ENCODE measurements at regions not wholly inside any gene's neighbourhood (a gene's known extent, or its start where the extent isn't known, plus 50 kb on each side); places are given as distances from the start of the nearest gene placed in this dataset.

DNA sequence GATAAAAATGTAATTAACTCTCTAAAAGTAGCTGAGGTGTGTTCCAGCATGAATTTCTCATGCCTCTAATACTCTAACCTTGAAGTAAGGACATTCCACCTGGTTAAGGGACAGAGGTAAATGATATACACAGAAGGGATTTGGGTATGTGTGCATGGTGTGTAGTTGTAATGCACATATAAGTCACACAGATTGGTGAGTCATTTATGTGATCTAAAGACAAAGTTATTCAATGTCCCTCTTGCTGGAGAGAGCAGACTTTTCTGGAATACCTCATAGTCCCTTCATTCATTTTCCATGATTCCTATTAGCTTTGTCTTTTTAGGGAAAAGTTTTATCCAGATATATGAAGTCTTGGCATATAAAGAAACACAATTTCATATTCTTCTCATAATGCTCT lies 234.9 kb downstream of the SNAPC1 start:
- H3K27me3 ChIP-seq (ENCODE audit: control insufficient read depth in 1 of 2, insufficient read depth in 2 of 2, low read length in 2 of 2), result no peaks in the 10 kb centered on the region
- H3K36me3 ChIP-seq (ENCODE audit: control insufficient read depth in 1 of 2, insufficient read depth in 2 of 2, low read length in 2 of 2), result no peaks in the 10 kb centered on the region
- no peaks in the 10 kb centered on the region for H3K9me3 ChIP-seq (ENCODE audit: control insufficient read depth in 1 of 2, low read length in 2 of 2)
- H3K9ac ChIP-seq (ENCODE audit: low read depth in 1 of 2, low read length in 2 of 2), result no peak overlapping the region
- H3K4me3 ChIP-seq (ENCODE audit: low read depth in 1 of 2, low read length in 2 of 2), result no peak overlapping the region
- no peaks in the 10 kb centered on the region for H3K4me1 ChIP-seq (ENCODE audit: control insufficient read depth in 1 of 2, insufficient read depth in 2 of 2, low read length in 2 of 2)
- no peak overlapping the region for H3K27ac ChIP-seq (ENCODE audit: low read depth, low read length)

DNA sequence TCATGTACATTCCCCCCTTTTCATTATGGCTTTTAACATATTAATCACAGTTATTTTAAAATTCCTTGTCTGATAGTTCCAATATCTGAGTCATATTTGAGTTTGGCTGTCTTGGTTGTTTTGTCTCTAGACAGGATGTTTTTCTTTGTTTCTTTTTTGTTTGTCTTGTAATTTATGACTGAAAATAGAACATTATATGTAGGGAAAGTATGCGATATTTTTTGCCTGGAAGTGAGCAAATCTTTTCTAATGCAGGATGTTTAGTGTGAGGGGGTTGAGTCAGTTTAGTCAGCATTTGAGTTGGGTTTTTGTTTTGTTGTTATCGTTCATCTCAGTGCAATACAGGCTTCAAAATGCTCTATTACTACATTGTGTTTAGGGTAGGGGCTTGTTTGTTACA lies 239.7 kb downstream of the SNAPC1 start:
- Histone ChIP-seq H3K9ac (ENCODE audit: low read depth in 1 of 2, low read length in 2 of 2) (no peak overlapping the region), H3K27ac (ENCODE audit: low read depth, low read length) (no peak overlapping the region), H3K36me3 (ENCODE audit: control insufficient read depth in 1 of 2, insufficient read depth in 2 of 2, low read length in 2 of 2) (no peaks in the 10 kb centered on the region), H3K27me3 (ENCODE audit: control insufficient read depth in 1 of 2, insufficient read depth in 2 of 2, low read length in 2 of 2) (no peaks in the 10 kb centered on the region), H3K4me3 (ENCODE audit: low read depth in 1 of 2, low read length in 2 of 2) (no peak overlapping the region), H3K9me3 (ENCODE audit: control insufficient read depth in 1 of 2, low read length in 2 of 2) (no peaks in the 10 kb centered on the region), H3K4me1 (ENCODE audit: control insufficient read depth in 1 of 2, insufficient read depth in 2 of 2, low read length in 2 of 2) (no peaks in the 10 kb centered on the region)

DNA sequence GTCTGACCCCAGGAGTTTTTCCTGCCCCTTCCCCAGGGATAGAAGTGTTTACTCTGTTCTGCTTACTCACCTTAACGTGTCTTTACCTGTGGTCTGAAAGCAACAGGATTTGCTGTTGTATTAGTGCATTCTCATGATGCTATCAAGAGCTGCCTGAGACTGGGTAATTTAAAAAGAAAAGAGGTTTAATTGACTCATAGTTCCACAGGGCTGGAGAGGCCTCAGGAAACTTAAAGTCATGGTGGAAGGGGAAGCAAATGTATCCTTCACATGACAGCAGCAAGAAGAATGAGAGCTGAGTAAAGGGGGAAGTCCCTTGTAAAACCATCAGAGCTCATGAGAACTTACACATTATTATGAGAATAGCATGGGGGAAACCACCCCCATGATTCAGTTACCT lies 240.4 kb downstream of the SNAPC1 start:
- H3K27ac ChIP-seq (ENCODE audit: low read depth, low read length), result no peak overlapping the region
- H3K9ac ChIP-seq (ENCODE audit: low read depth in 1 of 2, low read length in 2 of 2), result no peak overlapping the region
- no peaks in the 10 kb centered on the region for H3K27me3 ChIP-seq (ENCODE audit: control insufficient read depth in 1 of 2, insufficient read depth in 2 of 2, low read length in 2 of 2)
- no peaks in the 10 kb centered on the region for H3K36me3 ChIP-seq (ENCODE audit: control insufficient read depth in 1 of 2, insufficient read depth in 2 of 2, low read length in 2 of 2)
- H3K4me1 ChIP-seq (ENCODE audit: control insufficient read depth in 1 of 2, insufficient read depth in 2 of 2, low read length in 2 of 2), result no peaks in the 10 kb centered on the region
- H3K4me3 ChIP-seq (ENCODE audit: low read depth in 1 of 2, low read length in 2 of 2), result no peak overlapping the region
- no peaks in the 10 kb centered on the region for H3K9me3 ChIP-seq (ENCODE audit: control insufficient read depth in 1 of 2, low read length in 2 of 2)

DNA sequence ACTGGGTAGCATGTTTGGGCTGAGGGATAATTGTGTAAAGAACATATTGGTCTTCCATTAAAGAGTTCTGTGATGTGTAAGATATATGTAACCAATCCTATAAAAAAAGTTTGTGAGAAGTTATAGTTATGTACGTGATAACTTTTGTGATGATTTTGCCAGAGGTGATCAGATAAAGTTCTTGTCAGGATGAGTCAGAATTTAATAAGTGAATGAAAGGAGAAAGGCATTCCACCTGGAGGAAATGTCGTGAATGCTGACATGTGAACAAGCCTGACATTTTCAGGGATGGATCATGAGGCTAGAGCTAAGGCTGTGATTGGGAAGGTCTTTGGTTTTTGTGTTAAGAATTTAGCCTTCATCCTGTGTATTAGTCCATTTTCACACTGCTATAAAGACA lies 241.5 kb downstream of the SNAPC1 start:
- H3K4me3 ChIP-seq (ENCODE audit: low read depth in 1 of 2, low read length in 2 of 2), result no peak overlapping the region
- H3K27ac ChIP-seq (ENCODE audit: low read depth, low read length), result no peak overlapping the region
- no peaks in the 10 kb centered on the region for H3K36me3 ChIP-seq (ENCODE audit: control insufficient read depth in 1 of 2, insufficient read depth in 2 of 2, low read length in 2 of 2)
- H3K9ac ChIP-seq (ENCODE audit: low read depth in 1 of 2, low read length in 2 of 2), result no peak overlapping the region
- H3K4me1 ChIP-seq (ENCODE audit: control insufficient read depth in 1 of 2, insufficient read depth in 2 of 2, low read length in 2 of 2), result no peaks in the 10 kb centered on the region
- no peaks in the 10 kb centered on the region for H3K9me3 ChIP-seq (ENCODE audit: control insufficient read depth in 1 of 2, low read length in 2 of 2)
- H3K27me3 ChIP-seq (ENCODE audit: control insufficient read depth in 1 of 2, insufficient read depth in 2 of 2, low read length in 2 of 2), result no peaks in the 10 kb centered on the region

GRCh38 chr14:62006116-62006731 lies 244.0 kb downstream of the SNAPC1 start:
- H3K4me1 ChIP-seq (ENCODE audit: control insufficient read depth in 1 of 2, insufficient read depth in 2 of 2, low read length in 2 of 2), result no peaks in the 10 kb centered on the region
- H3K4me3 ChIP-seq (ENCODE audit: low read depth in 1 of 2, low read length in 2 of 2), result no peak overlapping the region
- no peaks in the 10 kb centered on the region for H3K36me3 ChIP-seq (ENCODE audit: control insufficient read depth in 1 of 2, insufficient read depth in 2 of 2, low read length in 2 of 2)
- no peak overlapping the region for H3K27ac ChIP-seq (ENCODE audit: low read depth, low read length)
- no peak overlapping the region for H3K9ac ChIP-seq (ENCODE audit: low read depth in 1 of 2, low read length in 2 of 2)
- no peaks in the 10 kb centered on the region for H3K27me3 ChIP-seq (ENCODE audit: control insufficient read depth in 1 of 2, insufficient read depth in 2 of 2, low read length in 2 of 2)
- no peaks in the 10 kb centered on the region for H3K9me3 ChIP-seq (ENCODE audit: control insufficient read depth in 1 of 2, low read length in 2 of 2)

GRCh38 chr14:62015243-62015642 lies 253.0 kb downstream of the SNAPC1 start:
- Histone ChIP-seq H3K9ac (ENCODE audit: low read depth in 1 of 2, low read length in 2 of 2) (no peak overlapping the region), H3K4me1 (ENCODE audit: control insufficient read depth in 1 of 2, insufficient read depth in 2 of 2, low read length in 2 of 2) (no peaks in the 10 kb centered on the region), H3K27ac (ENCODE audit: low read depth, low read length) (no peak overlapping the region), H3K9me3 (ENCODE audit: control insufficient read depth in 1 of 2, low read length in 2 of 2) (no peaks in the 10 kb centered on the region), H3K4me3 (ENCODE audit: low read depth in 1 of 2, low read length in 2 of 2) (no peak overlapping the region), H3K27me3 (ENCODE audit: control insufficient read depth in 1 of 2, insufficient read depth in 2 of 2, low read length in 2 of 2) (no peaks in the 10 kb centered on the region), H3K36me3 (ENCODE audit: control insufficient read depth in 1 of 2, insufficient read depth in 2 of 2, low read length in 2 of 2) (no peaks in the 10 kb centered on the region)

DNA sequence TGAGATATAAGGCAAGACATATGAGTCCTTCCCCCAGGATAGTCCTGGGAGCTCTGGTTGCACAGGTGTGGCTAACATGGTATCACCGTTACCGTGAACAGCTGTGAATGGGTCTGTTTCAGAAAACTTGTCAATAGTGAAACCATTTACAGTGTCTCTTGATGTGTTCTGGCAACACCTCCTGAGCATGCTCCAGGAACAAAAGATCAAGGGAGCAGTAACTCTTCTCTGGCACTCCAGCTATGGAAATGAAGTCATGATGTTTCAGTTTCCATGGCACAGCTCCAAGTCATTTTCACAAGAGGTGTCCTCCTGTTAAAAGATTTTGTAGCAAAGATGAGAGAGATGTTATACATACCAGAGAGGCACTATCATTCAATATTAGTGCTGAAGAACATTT lies 253.7 kb downstream of the SNAPC1 start:
- H3K27me3 ChIP-seq (ENCODE audit: control insufficient read depth in 1 of 2, insufficient read depth in 2 of 2, low read length in 2 of 2), result no peaks in the 10 kb centered on the region
- H3K4me1 ChIP-seq (ENCODE audit: control insufficient read depth in 1 of 2, insufficient read depth in 2 of 2, low read length in 2 of 2), result no peaks in the 10 kb centered on the region
- no peak overlapping the region for H3K4me3 ChIP-seq (ENCODE audit: low read depth in 1 of 2, low read length in 2 of 2)

GRCh38 chr14:62017651-62018230 lies 255.5 kb downstream of the SNAPC1 start:
- Histone ChIP-seq H3K36me3 (ENCODE audit: control insufficient read depth in 1 of 2, insufficient read depth in 2 of 2, low read length in 2 of 2) (no peaks in the 10 kb centered on the region), H3K4me3 (ENCODE audit: low read depth in 1 of 2, low read length in 2 of 2) (no peak overlapping the region), H3K9ac (ENCODE audit: low read depth in 1 of 2, low read length in 2 of 2) (no peak overlapping the region), H3K4me1 (ENCODE audit: control insufficient read depth in 1 of 2, insufficient read depth in 2 of 2, low read length in 2 of 2) (no peaks in the 10 kb centered on the region), H3K27me3 (ENCODE audit: control insufficient read depth in 1 of 2, insufficient read depth in 2 of 2, low read length in 2 of 2) (no peaks in the 10 kb centered on the region), H3K27ac (ENCODE audit: low read depth, low read length) (no peak overlapping the region), H3K9me3 (ENCODE audit: control insufficient read depth in 1 of 2, low read length in 2 of 2) (no peaks in the 10 kb centered on the region)

More for the DNA sequence above, 253.7 kb downstream of the SNAPC1 start:
- no peaks in the 10 kb centered on the region for H3K36me3 ChIP-seq (ENCODE audit: control insufficient read depth in 1 of 2, insufficient read depth in 2 of 2, low read length in 2 of 2)
- no peak overlapping the region for H3K9ac ChIP-seq (ENCODE audit: low read depth in 1 of 2, low read length in 2 of 2)
- no peak overlapping the region for H3K27ac ChIP-seq (ENCODE audit: low read depth, low read length)
- H3K9me3 ChIP-seq (ENCODE audit: control insufficient read depth in 1 of 2, low read length in 2 of 2), result no peaks in the 10 kb centered on the region

GRCh38 chr14:62018606-62019005 lies 256.4 kb downstream of the SNAPC1 start:
- Histone ChIP-seq H3K9me3 (ENCODE audit: control insufficient read depth in 1 of 2, low read length in 2 of 2) (no peaks in the 10 kb centered on the region), H3K27me3 (ENCODE audit: control insufficient read depth in 1 of 2, insufficient read depth in 2 of 2, low read length in 2 of 2) (no peaks in the 10 kb centered on the region), H3K27ac (ENCODE audit: low read depth, low read length) (no peak overlapping the region), H3K9ac (ENCODE audit: low read depth in 1 of 2, low read length in 2 of 2) (no peak overlapping the region), H3K4me3 (ENCODE audit: low read depth in 1 of 2, low read length in 2 of 2) (no peak overlapping the region), H3K36me3 (ENCODE audit: control insufficient read depth in 1 of 2, insufficient read depth in 2 of 2, low read length in 2 of 2) (no peaks in the 10 kb centered on the region), H3K4me1 (ENCODE audit: control insufficient read depth in 1 of 2, insufficient read depth in 2 of 2, low read length in 2 of 2) (no peaks in the 10 kb centered on the region)

GRCh38 chr14:62027958-62028357 lies 265.7 kb downstream of the SNAPC1 start:
- Histone ChIP-seq H3K9ac (ENCODE audit: low read depth in 1 of 2, low read length in 2 of 2) (no peak overlapping the region), H3K4me1 (ENCODE audit: control insufficient read depth in 1 of 2, insufficient read depth in 2 of 2, low read length in 2 of 2) (no peaks in the 10 kb centered on the region), H3K36me3 (ENCODE audit: control insufficient read depth in 1 of 2, insufficient read depth in 2 of 2, low read length in 2 of 2) (no peaks in the 10 kb centered on the region), H3K9me3 (ENCODE audit: control insufficient read depth in 1 of 2, low read length in 2 of 2) (no peaks in the 10 kb centered on the region), H3K27me3 (ENCODE audit: control insufficient read depth in 1 of 2, insufficient read depth in 2 of 2, low read length in 2 of 2) (no peaks in the 10 kb centered on the region), H3K27ac (ENCODE audit: low read depth, low read length) (no peak overlapping the region), H3K4me3 (ENCODE audit: low read depth in 1 of 2, low read length in 2 of 2) (no peak overlapping the region)

- H3K4me1 ChIP-seq (ENCODE audit: control insufficient read depth in 1 of 2, insufficient read depth in 2 of 2, low read length in 2 of 2), result no peaks in the 10 kb centered on the region
- no peak overlapping the region for H3K4me3 ChIP-seq (ENCODE audit: low read depth in 1 of 2, low read length in 2 of 2)
- H3K36me3 ChIP-seq (ENCODE audit: control insufficient read depth in 1 of 2, insufficient read depth in 2 of 2, low read length in 2 of 2), result no peaks in the 10 kb centered on the region
- H3K27me3 ChIP-seq (ENCODE audit: control insufficient read depth in 1 of 2, insufficient read depth in 2 of 2, low read length in 2 of 2), result no peaks in the 10 kb centered on the region
- no peak overlapping the region for H3K9ac ChIP-seq (ENCODE audit: low read depth in 1 of 2, low read length in 2 of 2)
- H3K9me3 ChIP-seq (ENCODE audit: control insufficient read depth in 1 of 2, low read length in 2 of 2), result no peaks in the 10 kb centered on the region
- no peak overlapping the region for H3K27ac ChIP-seq (ENCODE audit: low read depth, low read length)
These were observed 267.3 kb downstream of the SNAPC1 start for GRCh38 chr14:62029569-62029924.
